NT2/D1 (cell line): ENCODE measurements at regions not wholly inside any gene's neighbourhood (a gene's known extent, or its start where the extent isn't known, plus 50 kb on each side); places are given as distances from the start of the nearest gene placed in this dataset.
A peak's percentile ranks its signal among the peaks of the same experiment; 100 is the strongest.
"Not testable (repeated sequence)": the region's sequence is repeated elsewhere in the genome, so short reads cannot be mapped to it uniquely, and the experiment has no call there.

Source experiments
- DNase-seq: peaks from one replicate; pipeline ENCODE4 v3.0.0-alpha.2; 2011; ENCODE audit warnings: low read depth, low spot score
- H3K27me3 ChIP-seq: 2 replicates; pipeline ENCODE4 v1.6.0; 2011; ENCODE audit warnings: mild to moderate bottlenecking; ENCODE audit not compliant: insufficient read length, insufficient read depth
- H3K36me3 ChIP-seq: 2 replicates; pipeline ENCODE4 v1.6.1; 2011; ENCODE audit warnings: mild to moderate bottlenecking, low read length, mixed read lengths; ENCODE audit not compliant: insufficient read depth, insufficient read length
- H3K4me1 ChIP-seq: 2 replicates; pipeline ENCODE4 v1.5.1; 2011; ENCODE audit not compliant: insufficient read depth, insufficient read length
- H3K4me3 ChIP-seq: 2 replicates; pipeline ENCODE4 v1.5.1; 2011; ENCODE audit warnings: low read depth; ENCODE audit not compliant: insufficient read length
- H3K9ac ChIP-seq: 2 replicates; pipeline ENCODE4 v1.6.0; 2011; ENCODE audit warnings: low read depth; ENCODE audit not compliant: insufficient read length
- H3K9me3 ChIP-seq: 2 replicates; pipeline ENCODE4 v1.5.1; 2011; ENCODE audit warnings: mild to moderate bottlenecking, low read length; ENCODE audit not compliant: insufficient read depth
- SUZ12 ChIP-seq: IDR thresholded peaks from 2 replicates; pipeline ENCODE4 v1.6.1; 2011; ENCODE audit not compliant: insufficient read length, insufficient read depth; ENCODE audit errors: extremely low read depth
- YY1 ChIP-seq: IDR thresholded peaks from 2 replicates; pipeline ENCODE4 v1.6.1; 2011; ENCODE audit not compliant: insufficient read length, insufficient read depth
- ZNF274 ChIP-seq: IDR thresholded peaks from 2 replicates; pipeline ENCODE4 v1.6.1; 2011; ENCODE audit warnings: mild to moderate bottlenecking, low read depth, low read length

GRCh38 chr14:70269582-70269981 is 80.8 kb upstream of the SLC8A3 start:
- no peaks in the 10 kb centered on the region for H3K36me3 ChIP-seq
- no peaks in the 10 kb centered on the region for H3K27me3 ChIP-seq
- no peaks in the 10 kb centered on the region for H3K9me3 ChIP-seq
- no peak for DNase-seq
- no peak overlapping the region for H3K4me3 ChIP-seq
- TF ChIP-seq YY1 (no peak), SUZ12 (no peak), ZNF274 (no peak)
- no peaks in the 10 kb centered on the region for H3K4me1 ChIP-seq
- H3K9ac ChIP-seq, result no peak overlapping the region

DNA sequence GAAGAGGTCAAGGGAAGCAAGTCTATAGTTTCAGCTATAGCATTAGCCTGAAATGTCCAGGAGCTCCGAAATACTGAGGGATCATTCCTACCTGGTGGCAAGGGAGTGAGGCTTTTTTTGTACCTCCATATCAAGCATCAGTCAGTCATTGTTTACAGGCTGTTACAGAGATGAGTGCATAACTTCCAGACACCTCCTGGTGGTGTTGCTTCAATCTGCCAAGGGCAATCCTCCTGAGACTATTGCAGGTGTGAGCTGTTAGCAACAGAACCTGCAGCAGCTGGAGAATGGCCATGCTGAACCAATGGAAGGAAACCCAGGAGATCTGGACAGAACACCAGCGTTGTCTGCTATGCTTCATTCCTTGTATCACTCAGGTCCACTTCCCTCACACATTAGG is 80.0 kb upstream of the SLC8A3 start:
- Histone ChIP-seq H3K36me3 (no peaks in the 10 kb centered on the region), H3K27me3 (no peaks in the 10 kb centered on the region), H3K9me3 (no peaks in the 10 kb centered on the region), H3K4me3 (no peak overlapping the region), H3K9ac (no peak overlapping the region), H3K4me1 (no peaks in the 10 kb centered on the region)
- TF ChIP-seq SUZ12 (no peak), YY1 (no peak), ZNF274 (no peak)
- DNase-seq, result no peak

DNA sequence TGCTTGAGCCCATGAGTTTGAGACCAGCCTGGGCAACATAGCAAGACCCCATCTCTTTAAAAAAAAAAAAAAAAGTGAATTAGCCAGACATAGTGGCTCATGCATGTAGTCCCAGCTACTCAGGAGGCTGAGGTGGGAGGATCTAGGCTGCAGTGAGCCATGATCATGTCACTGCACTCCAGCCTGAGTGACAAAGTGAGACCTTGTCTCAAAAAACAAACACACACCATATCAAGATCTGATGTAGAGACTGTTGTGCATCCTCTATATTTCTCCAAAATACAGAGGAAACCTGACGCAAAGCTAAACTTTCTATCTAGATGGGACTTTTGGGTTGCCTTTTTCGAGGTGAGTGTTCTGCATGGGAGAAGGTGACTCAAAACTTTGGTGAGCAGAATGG is 77.4 kb upstream of the SLC8A3 start:
- Histone ChIP-seq H3K4me3 (no peak overlapping the region), H3K36me3 (no peaks in the 10 kb centered on the region), H3K9me3 (no peaks in the 10 kb centered on the region), H3K27me3 (no peaks in the 10 kb centered on the region), H3K4me1 (no peaks in the 10 kb centered on the region), H3K9ac (no peak overlapping the region)
- no peak for DNase-seq
- TF ChIP-seq SUZ12, result no peak
- no peak for TF ChIP-seq ZNF274

DNA sequence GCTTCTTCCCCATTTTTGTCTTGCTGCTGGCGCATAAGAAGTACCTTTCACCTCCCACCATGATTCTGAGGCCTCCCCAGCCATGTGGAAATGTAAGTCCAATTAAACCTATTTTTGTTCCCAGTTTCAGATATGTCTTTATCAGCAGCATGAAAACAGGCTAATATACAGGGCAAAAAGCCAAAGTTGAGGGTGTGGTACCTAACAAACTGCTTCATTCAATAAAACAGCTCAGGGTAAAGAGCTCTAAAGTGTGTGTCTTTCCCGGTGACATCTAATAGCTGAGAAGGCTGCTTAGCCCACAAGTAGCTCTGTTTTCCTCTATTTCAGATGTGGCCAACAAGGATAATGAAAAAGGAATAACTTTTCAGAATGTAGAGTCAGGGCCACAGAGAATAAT is 76.7 kb upstream of the SLC8A3 start:
- TF ChIP-seq SUZ12 (no peak), ZNF274 (no peak), YY1 (no peak)
- no peaks in the 10 kb centered on the region for H3K27me3 ChIP-seq

DNA sequence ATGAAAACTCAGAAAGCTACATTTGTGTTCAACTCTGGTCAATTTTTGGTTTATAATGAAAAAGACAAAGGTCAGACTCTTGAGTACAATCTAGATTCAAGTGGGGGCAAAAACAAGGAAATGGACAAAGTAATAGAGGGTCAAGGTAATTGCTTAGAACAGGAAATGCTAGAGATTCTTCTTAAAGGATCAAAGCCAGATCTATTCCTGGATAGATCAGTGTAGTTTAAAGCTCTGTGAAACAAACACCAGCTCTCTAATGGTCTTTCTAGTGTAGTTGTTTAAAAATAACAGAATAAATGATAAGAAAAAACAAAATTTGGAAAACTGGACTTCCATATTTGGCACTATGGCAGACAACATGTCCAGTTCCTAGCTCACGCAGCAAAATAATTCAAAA is 70.7 kb upstream of the SLC8A3 start:
- Histone ChIP-seq H3K36me3 (no peaks in the 10 kb centered on the region), H3K9ac (no peak overlapping the region), H3K9me3 (peaks cover 6% of the 10 kb centered on the region; the same call in 1 of the 2 replicates), H3K27me3 (no peaks in the 10 kb centered on the region), H3K4me3 (no peak overlapping the region), H3K4me1 (no peaks in the 10 kb centered on the region)
- no peak for DNase-seq
- no peak for TF ChIP-seq ZNF274
- TF ChIP-seq YY1, result no peak
- TF ChIP-seq SUZ12, result no peak

More for the DNA sequence above, 76.7 kb upstream of the SLC8A3 start:
- H3K9me3 ChIP-seq, result no peaks in the 10 kb centered on the region
- no peaks in the 10 kb centered on the region for H3K36me3 ChIP-seq
- no peak overlapping the region for H3K9ac ChIP-seq
- no peak for DNase-seq
- H3K4me1 ChIP-seq, result no peaks in the 10 kb centered on the region
- H3K4me3 ChIP-seq, result no peak overlapping the region

DNA sequence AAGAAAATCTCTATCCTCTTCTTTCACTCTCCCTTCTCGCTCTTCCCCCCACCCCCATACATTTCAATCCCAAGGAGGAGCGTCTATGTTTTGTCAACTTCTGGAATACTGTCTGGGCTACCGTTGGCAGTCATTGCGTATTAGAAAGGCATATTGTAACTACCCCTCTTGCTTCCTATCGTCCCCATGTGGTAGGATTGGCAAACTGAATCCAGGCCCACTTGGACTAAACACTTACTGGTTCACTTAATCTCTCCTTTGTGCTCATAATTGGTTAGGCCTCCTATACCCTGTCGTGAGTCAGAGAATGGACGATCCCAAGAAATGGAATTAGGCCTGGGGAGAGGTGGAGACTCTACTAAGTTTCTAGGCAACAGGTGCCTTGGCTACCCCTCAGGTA is 68.8 kb upstream of the SLC8A3 start:
- DNase-seq, result no peak
- peaks cover 6% of the 10 kb centered on the region; the same call in 1 of the 2 replicates for H3K9me3 ChIP-seq

GRCh38 chr14:70256601-70257000 is 67.8 kb upstream of the SLC8A3 start:
- Histone ChIP-seq H3K27me3 (no peaks in the 10 kb centered on the region), H3K4me3 (no peak overlapping the region), H3K4me1 (no peaks in the 10 kb centered on the region), H3K36me3 (no peaks in the 10 kb centered on the region), H3K9ac (no peak overlapping the region), H3K9me3 (peaks cover 6% of the 10 kb centered on the region; the same call in 1 of the 2 replicates)
- DNase-seq, result no peak
- TF ChIP-seq ZNF274 (no peak), YY1 (no peak), SUZ12 (no peak)

More for the DNA sequence above, 68.8 kb upstream of the SLC8A3 start:
- Histone ChIP-seq H3K9ac (no peak overlapping the region), H3K4me3 (no peak overlapping the region), H3K36me3 (no peaks in the 10 kb centered on the region), H3K27me3 (no peaks in the 10 kb centered on the region), H3K4me1 (no peaks in the 10 kb centered on the region)
- TF ChIP-seq SUZ12, result no peak
- no peak for TF ChIP-seq YY1
- TF ChIP-seq ZNF274, result no peak

- H3K4me3 ChIP-seq, result peak overlapping the region; percentile 21
- H3K9me3 ChIP-seq, H3K9ac ChIP-seq, DNase-seq, H3K27me3 ChIP-seq, H3K4me1 ChIP-seq, H3K36me3 ChIP-seq: not testable (repeated sequence)
These were observed 66.6 kb upstream of the SLC8A3 start for GRCh38 chr14:70255071-70256057.
